ENCODE measurements at regions not wholly inside any gene's neighbourhood (a gene's known extent, or its start where the extent isn't known, plus 50 kb on each side); places are given as distances from the start of the nearest gene placed in this dataset.

DNA sequence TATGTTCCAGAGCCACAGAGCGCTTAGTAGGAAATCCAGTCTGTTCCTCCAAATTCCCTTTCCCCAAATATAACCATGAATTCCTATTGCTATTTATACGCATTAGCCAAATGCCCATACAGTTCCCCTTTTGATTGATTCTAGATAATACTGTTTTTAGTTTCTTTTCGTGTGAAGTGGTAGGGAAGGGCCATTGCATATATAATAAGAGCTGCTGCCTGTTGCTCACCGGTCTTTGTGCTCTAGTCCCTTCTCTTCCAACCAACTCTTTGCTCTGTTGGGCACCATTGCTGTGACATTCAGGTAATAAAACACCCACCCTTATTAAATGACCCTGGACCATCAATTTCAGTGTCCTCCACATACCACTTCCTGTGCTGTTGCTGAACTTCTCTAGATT lies 379.9 kb upstream of the KCNMB2 start:
- no peak for TF ChIP-seq EZH2 (IDR thresholded peaks at IDR 0.05; ENCODE audit: low read depth)
- no peak for TF ChIP-seq CTCF (conservative IDR thresholded peaks at IDR 0.05)
- intact Hi-C loops (cut with micrococcal nuclease; ENCODE audit: unreplicated experiment), result loop anchor here (10.0 kb wide), 2 partner anchors 542 to 962 kb away; partner anchors contain the start of gene TBL1XR1
- CTCF ChIA-PET, result no interaction called here

DNA sequence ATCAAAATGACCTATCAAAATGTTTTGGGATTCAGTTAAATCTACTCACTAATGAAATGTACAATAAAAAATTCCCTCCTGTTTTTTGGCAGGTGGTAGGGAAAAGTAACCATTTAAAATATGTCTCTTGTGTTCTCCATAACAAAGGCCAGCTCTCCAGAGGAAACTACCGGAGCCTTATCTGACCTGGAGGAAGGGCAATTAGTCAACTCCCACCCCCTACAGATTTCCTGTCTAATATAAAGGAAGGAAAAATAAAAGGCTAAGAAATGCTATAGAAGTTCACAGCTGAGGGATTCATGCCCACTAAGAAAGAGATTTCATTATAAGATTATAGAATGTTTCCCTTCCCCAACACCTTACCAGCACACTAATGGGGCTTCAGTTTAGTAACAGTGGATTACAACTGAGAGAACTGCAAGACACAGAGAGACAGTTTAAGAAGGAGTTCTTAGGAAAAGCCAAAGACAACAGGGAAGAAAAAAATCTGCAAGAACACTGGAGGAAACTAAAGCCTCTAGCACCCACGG lies 376.5 kb upstream of the KCNMB2 start:
- Histone ChIP-seq H3K4me1 (replicated peaks; ENCODE audit: insufficient read depth) (no peaks in the 10 kb centered on the region), H3K36me3 (ENCODE audit: low read depth) (no peaks in the 10 kb centered on the region), H3F3A (ENCODE audit: insufficient read depth, low read depth) (no peaks in the 10 kb centered on the region), H3K4me3 (no peak overlapping the region), H3K27ac (no peak overlapping the region), H2AFZ (peak overlapping the region; percentile 17; the same call in 1 of the 2 replicates), H3K9me2 (ENCODE audit: insufficient read depth) (no peaks in the 10 kb centered on the region; the same call in 1 of the 2 replicates), H3K4me2 (no peak overlapping the region), H4K20me1 (ENCODE audit: insufficient read depth) (no peaks in the 10 kb centered on the region), H3K79me2 (ENCODE audit: low read depth) (no peaks in the 10 kb centered on the region), H3K27me3 (ENCODE audit: insufficient read depth, low read depth) (no peaks in the 10 kb centered on the region), H3K9me3 (ENCODE audit: insufficient read depth, low read depth) (0 out of 2 replicates have a peak, but pooled peaks cover 6% of the 10 kb centered on the region)
- intact Hi-C loops (cut with micrococcal nuclease; ENCODE audit: unreplicated experiment), result loop anchor here (10.0 kb wide), 2 partner anchors 545 to 965 kb away; partner anchors contain the start of gene TBL1XR1
- no peak for DNase-seq
- TF ChIP-seq CTCF (conservative IDR thresholded peaks at IDR 0.05) (no peak), EZH2 (IDR thresholded peaks at IDR 0.05; ENCODE audit: low read depth) (no peak)
- BruUV-seq (replicated peaks), result no TSS peak
- POLR2A ChIA-PET (ENCODE audit: unreplicated experiment), result no interaction called here
- CTCF ChIA-PET, result no interaction called here

More for the DNA sequence above, 379.9 kb upstream of the KCNMB2 start:
- BruUV-seq (replicated peaks), result no TSS peak
- H3K79me2 ChIP-seq (ENCODE audit: low read depth), result no peaks in the 10 kb centered on the region
- H2AFZ ChIP-seq, result no peak overlapping the region
- no peak overlapping the region for H3K4me2 ChIP-seq
- no peaks in the 10 kb centered on the region for H3K36me3 ChIP-seq (ENCODE audit: low read depth)
- H3K4me3 ChIP-seq, result no peak overlapping the region
- POLR2A ChIA-PET (ENCODE audit: unreplicated experiment), result no interaction called here
- DNase-seq, result no peak
- H3K27ac ChIP-seq, result no peak overlapping the region
- H3K4me1 ChIP-seq (replicated peaks; ENCODE audit: insufficient read depth), result no peaks in the 10 kb centered on the region
- H3K27me3 ChIP-seq (ENCODE audit: insufficient read depth, low read depth), result no peaks in the 10 kb centered on the region
- H4K20me1 ChIP-seq (ENCODE audit: insufficient read depth), result no peaks in the 10 kb centered on the region
- no peaks in the 10 kb centered on the region for H3K9me3 ChIP-seq (ENCODE audit: insufficient read depth, low read depth)
- H3K9me2 ChIP-seq (ENCODE audit: insufficient read depth), result no peaks in the 10 kb centered on the region; the same call in 1 of the 2 replicates
- no peaks in the 10 kb centered on the region for H3F3A ChIP-seq (ENCODE audit: insufficient read depth, low read depth)

GRCh38 chr3:178169421-178169820 lies 366.8 kb upstream of the KCNMB2 start:
- TF ChIP-seq CTCF (conservative IDR thresholded peaks at IDR 0.05) (no peak), EZH2 (IDR thresholded peaks at IDR 0.05; ENCODE audit: low read depth) (no peak)
- Histone ChIP-seq H3K36me3 (ENCODE audit: low read depth) (no peaks in the 10 kb centered on the region), H3K9me3 (ENCODE audit: insufficient read depth, low read depth) (peaks cover 46% of the 10 kb centered on the region), H3K27ac (no peak overlapping the region), H4K20me1 (ENCODE audit: insufficient read depth) (no peaks in the 10 kb centered on the region), H3K27me3 (ENCODE audit: insufficient read depth, low read depth) (no peaks in the 10 kb centered on the region), H2AFZ (no peak overlapping the region), H3K79me2 (ENCODE audit: low read depth) (no peaks in the 10 kb centered on the region), H3F3A (ENCODE audit: insufficient read depth, low read depth) (peaks cover 16% of the 10 kb centered on the region), H3K4me1 (replicated peaks; ENCODE audit: insufficient read depth) (peaks cover 20% of the 10 kb centered on the region), H3K9me2 (ENCODE audit: insufficient read depth) (no peaks in the 10 kb centered on the region), H3K4me2 (no peak overlapping the region), H3K4me3 (no peak overlapping the region)
- ChIA-PET CTCF (no interaction called here), POLR2A (ENCODE audit: unreplicated experiment) (interaction anchor here (0.5 kb wide), 1 partner anchor 1393 kb away, joined by 3 read pairs; the partner anchor contains the start of gene ACTL6A)
- no TSS peak for BruUV-seq (replicated peaks)
- DNase-seq, result no peak
- intact Hi-C loops (cut with micrococcal nuclease; ENCODE audit: unreplicated experiment), result no loop called here

Data from PC-9 (cell line).